Adrenal gland (tissue), 9 donors: ENCODE measurements at regions not wholly inside any gene's neighbourhood (a gene's known extent, or its start where the extent isn't known, plus 50 kb on each side); places are given as distances from the start of the nearest gene placed in this dataset.

Experiments
- DNase-seq, 7 donors: peaks; one replicate each; pipeline ENCODE4 v3.0.0-alpha.2; 2019 to 2020
- H3K27ac ChIP-seq, 5 donors: fragments of 200-600 bp; sonication (generic) in 4 of 5; 1 replicate in 3 of 5; 2 replicates in 2 of 5; pipeline versions ENCODE4 v1.5.1 to v1.8.0; 2016 to 2020; ENCODE audit warnings: mild to moderate bottlenecking in 1 of 5
- H3K27me3 ChIP-seq: fragments of 200-600 bp; 2 replicates; pipeline ENCODE4 v1.8.0; 2021
- H3K36me3 ChIP-seq, 2 donors: fragments of 200-600 bp; replicated peaks in 1 of 2; 1 replicate in 1 of 2; 2 replicates in 1 of 2; pipeline versions ENCODE4 v1.5.1 to v1.8.0; 2018 to 2022
- H3K4me1 ChIP-seq, 2 donors: fragments of 200-600 bp; replicated peaks in 1 of 2; 1 replicate in 1 of 2; 2 replicates in 1 of 2; pipeline versions ENCODE4 v1.5.1 to v1.8.0; 2018 to 2021
- H3K4me3 ChIP-seq, 4 donors: fragments of 200-600 bp; sonication (generic) in 3 of 4; one replicate each; pipeline ENCODE4 v1.5.1; 2016 to 2018
- H3K9me3 ChIP-seq, 3 donors: fragments of 200-600 bp; sonication (generic) in 1 of 3; replicated peaks in 1 of 3; 1 replicate in 2 of 3; 2 replicates in 1 of 3; pipeline versions ENCODE4 v1.5.1 to v1.8.0; 2016 to 2021
- POLR2A ChIP-seq, 2 donors: fragments of 450-650 bp; IDR thresholded peaks; one replicate each; pipeline ENCODE4 v1.6.1; 2017; ENCODE audit warnings: antibody characterized with exemption in 2 of 2, mild to moderate bottlenecking in 2 of 2, moderate library complexity in 1 of 2
- WGBS, 4 donors: extraction: QIAGEN DNeasy Blood & Tissue Kit in 2 of 4; methylation state at CpG; one replicate each; pipeline versions ENCODE4 v1.1.5 to v1.1.7; 2013 to 2017; 5-methylcytosine and 5-hydroxymethylcytosine counted together
- intact Hi-C, 2 donors: fragments of 100-400 bp; cut with DNase I; formaldehyde crosslinking; loops; one replicate each; pipeline versions ENCODE4 v1.14.1 to v1.15.0; 2022 to 2023
- TF ChIP-seq, protein P1 (sequence below), 6 experiments: fragments of 450-650 bp in 4 of 6; fragments of 200-600 bp in 2 of 6; sonication (generic) in 1 of 6; IDR thresholded peaks; 1 replicate in 5 of 6; 2 replicates in 1 of 6; pipeline versions ENCODE4 v1.5.1 to v1.8.0; 2016 to 2021; ENCODE audit warnings: antibody characterized with exemption in 6 of 6, mild to moderate bottlenecking in 2 of 6, moderate library complexity in 1 of 6
- donor health status: healthy with polysubstance abuse.
- donor health status: Bipolar disorder and iron deficiency.
- donor health status: DM: yes; HTN: yes; CAD: no.
- donor health status: DM: no; HTN: no; CAD: no.
- donor health status: DM: no; HTN: no; CAD: no.

DNA sequence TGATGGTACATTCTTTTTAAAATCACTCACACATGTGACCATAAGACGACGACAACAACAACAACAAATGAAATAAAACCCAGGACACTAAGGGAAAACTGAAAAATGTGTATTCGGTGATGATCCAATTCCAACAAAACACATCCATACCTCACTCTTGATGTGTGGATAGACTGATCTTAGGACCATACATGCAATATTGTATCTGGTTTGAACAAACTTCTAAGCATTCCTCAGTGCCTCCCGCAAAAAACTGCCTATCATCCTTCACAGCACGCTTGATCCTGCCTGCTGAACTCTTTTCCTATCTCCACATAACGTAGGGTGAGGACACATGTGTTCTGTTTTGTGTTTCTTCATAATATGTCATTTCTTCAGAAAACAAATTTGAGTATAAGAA, 415.2 kb downstream of the KCTD12 start:
- H3K27me3 ChIP-seq = no peaks in the 10 kb centered on the region
- H3K9me3 ChIP-seq = no peaks in the 10 kb centered on the region
- no peaks in the 10 kb centered on the region for H3K36me3 ChIP-seq
- no peaks in the 10 kb centered on the region for H3K4me1 ChIP-seq
- H3K27ac ChIP-seq = no peak overlapping the region
- no peak for TF ChIP-seq POLR2A (IDR thresholded peaks at IDR 0.05)
- TF ChIP-seq, protein P1, sequence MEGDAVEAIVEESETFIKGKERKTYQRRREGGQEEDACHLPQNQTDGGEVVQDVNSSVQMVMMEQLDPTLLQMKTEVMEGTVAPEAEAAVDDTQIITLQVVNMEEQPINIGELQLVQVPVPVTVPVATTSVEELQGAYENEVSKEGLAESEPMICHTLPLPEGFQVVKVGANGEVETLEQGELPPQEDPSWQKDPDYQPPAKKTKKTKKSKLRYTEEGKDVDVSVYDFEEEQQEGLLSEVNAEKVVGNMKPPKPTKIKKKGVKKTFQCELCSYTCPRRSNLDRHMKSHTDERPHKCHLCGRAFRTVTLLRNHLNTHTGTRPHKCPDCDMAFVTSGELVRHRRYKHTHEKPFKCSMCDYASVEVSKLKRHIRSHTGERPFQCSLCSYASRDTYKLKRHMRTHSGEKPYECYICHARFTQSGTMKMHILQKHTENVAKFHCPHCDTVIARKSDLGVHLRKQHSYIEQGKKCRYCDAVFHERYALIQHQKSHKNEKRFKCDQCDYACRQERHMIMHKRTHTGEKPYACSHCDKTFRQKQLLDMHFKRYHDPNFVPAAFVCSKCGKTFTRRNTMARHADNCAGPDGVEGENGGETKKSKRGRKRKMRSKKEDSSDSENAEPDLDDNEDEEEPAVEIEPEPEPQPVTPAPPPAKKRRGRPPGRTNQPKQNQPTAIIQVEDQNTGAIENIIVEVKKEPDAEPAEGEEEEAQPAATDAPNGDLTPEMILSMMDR (IDR thresholded peaks at IDR 0.05) = no peak
- WGBS, 4 donors = 74 to 84% (median 78%) methylated on average over 6 of the region's 6 CpGs
- no peak for DNase-seq
- intact Hi-C loops = loop anchor here (5.0 kb wide), 1 partner anchor 599 kb away; no protein-coding TSS in a partner anchor
- H3K4me3 ChIP-seq = no peak overlapping the region

DNA sequence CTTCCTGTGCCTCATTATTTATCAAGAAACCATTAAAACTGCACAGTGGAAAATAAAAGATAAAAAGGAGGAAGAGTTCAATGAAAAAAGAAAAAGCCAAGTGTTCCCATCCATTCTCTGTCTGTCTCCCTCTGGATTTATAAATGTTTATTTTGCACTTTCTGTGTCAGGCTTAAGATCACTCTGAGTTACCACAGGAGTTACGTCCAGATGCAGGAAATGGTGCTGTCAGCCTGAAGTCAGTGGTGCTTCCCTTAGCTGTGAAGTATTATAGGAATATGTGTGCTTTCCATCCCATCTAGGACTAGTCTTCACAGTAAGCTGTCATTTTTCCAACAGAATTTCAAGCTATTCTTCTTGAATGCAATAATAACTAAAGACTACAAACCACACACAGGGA, 420.2 kb downstream of the KCTD12 start:
- Histone ChIP-seq H3K36me3 (no peaks in the 10 kb centered on the region), H3K9me3 (no peaks in the 10 kb centered on the region), H3K4me3 (no peak overlapping the region), H3K4me1 (no peaks in the 10 kb centered on the region), H3K27me3 (no peaks in the 10 kb centered on the region), H3K27ac (no peak overlapping the region)
- 0 to 38% (median 31%) methylated on average over 1 of the region's 1 CpG for WGBS, 4 donors
- no peak for TF ChIP-seq POLR2A (IDR thresholded peaks at IDR 0.05)
- TF ChIP-seq, protein P1 (IDR thresholded peaks at IDR 0.05) = no peak
- intact Hi-C loops = no loop called here
- no peak for DNase-seq

DNA sequence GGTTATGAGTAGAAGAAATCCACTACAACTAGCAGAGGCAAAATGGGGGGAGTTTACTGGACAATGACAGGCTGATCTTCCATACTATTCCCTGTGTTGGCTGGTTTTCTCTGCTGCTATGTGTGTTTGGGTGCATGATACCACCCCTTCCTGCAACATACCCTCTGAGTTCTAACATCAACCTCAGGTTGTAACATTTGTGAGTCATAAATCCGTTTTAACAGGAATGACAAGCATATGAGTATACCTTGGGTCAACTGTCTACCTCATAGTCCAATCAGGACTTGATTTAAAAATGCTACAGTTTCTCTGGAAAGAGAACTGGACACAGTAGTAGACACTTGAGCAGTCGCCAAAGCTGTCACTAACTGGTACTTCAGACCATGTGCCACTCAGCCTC, 422.9 kb downstream of the KCTD12 start:
- no peak for DNase-seq
- intact Hi-C loops = no loop called here
- 57 to 81% (median 70%) methylated on average over 2 of the region's 2 CpGs for WGBS, 4 donors
- Histone ChIP-seq H3K9me3 (no peaks in the 10 kb centered on the region), H3K4me3 (no peak overlapping the region), H3K27ac (no peak overlapping the region), H3K36me3 (no peaks in the 10 kb centered on the region), H3K27me3 (no peaks in the 10 kb centered on the region), H3K4me1 (no peaks in the 10 kb centered on the region)
- no peak for TF ChIP-seq POLR2A (IDR thresholded peaks at IDR 0.05)
- TF ChIP-seq, protein P1 (IDR thresholded peaks at IDR 0.05) = no peak

DNA sequence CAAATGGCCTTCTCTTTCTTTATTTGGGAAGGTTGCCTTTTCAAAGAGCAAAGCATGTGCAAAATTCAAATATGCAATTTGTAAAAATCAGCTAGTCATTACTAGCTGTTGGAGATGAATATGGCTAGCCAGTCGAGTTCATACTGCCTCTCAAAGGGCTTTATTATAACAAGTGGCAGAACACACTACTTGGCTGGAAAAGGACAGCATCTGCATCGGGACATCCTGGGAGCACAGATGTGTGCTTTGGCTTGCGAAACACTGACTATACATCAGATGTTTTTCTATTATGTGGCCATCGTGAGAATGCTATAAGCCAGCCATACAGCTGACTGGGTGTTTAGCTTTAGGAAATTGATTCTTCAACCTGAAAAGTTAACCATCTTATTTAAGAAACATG, 424.2 kb downstream of the KCTD12 start:
- TF ChIP-seq, protein P1 (IDR thresholded peaks at IDR 0.05) = no peak
- no peak for TF ChIP-seq POLR2A (IDR thresholded peaks at IDR 0.05)
- intact Hi-C loops = no loop called here
- 63 to 72% (median 65%) methylated on average over 4 of the region's 4 CpGs for WGBS, 4 donors
- H3K4me3 ChIP-seq = no peak overlapping the region
- H3K4me1 ChIP-seq = no peaks in the 10 kb centered on the region
- no peak overlapping the region for H3K27ac ChIP-seq
- H3K9me3 ChIP-seq = no peaks in the 10 kb centered on the region
- no peaks in the 10 kb centered on the region for H3K27me3 ChIP-seq
- DNase-seq = no peak
- no peaks in the 10 kb centered on the region for H3K36me3 ChIP-seq
